ENCODE measurements at regions not wholly inside any gene's neighbourhood (a gene's known extent, or its start where the extent isn't known, plus 50 kb on each side); places are given as distances from the start of the nearest gene placed in this dataset.

GRCh38 chr3:79983118-79983517 lies 215.3 kb upstream of the ROBO1 start:
- TF ChIP-seq CTCF (IDR thresholded peaks at IDR 0.05 in 2 of 3, conservative IDR thresholded peaks at IDR 0.05 in 1 of 3; ENCODE audit: insufficient read depth in 2 of 3, low read depth in 1 of 3, low read length in 3 of 3) (no peak), POLR2AphosphoS5 (IDR thresholded peaks at IDR 0.05; ENCODE audit: control insufficient read depth, insufficient read depth, low read depth, low read length) (no peak), CBFB (CRISPR knock-in tag; IDR thresholded peaks at IDR 0.05) (no peak), BRF1 (IDR thresholded peaks at IDR 0.05; ENCODE audit: borderline replicate concordance, extremely low read depth, insufficient read length) (no peak), MEF2D (tag; conservative IDR thresholded peaks at IDR 0.05; ENCODE audit: low read depth) (no peak), POLR2A (conservative IDR thresholded peaks at IDR 0.05) (no peak), TAF15 (IDR thresholded peaks at IDR 0.05; ENCODE audit: low read depth, low read length) (no peak), HNRNPL (IDR thresholded peaks at IDR 0.05; ENCODE audit: low read depth, low read length) (no peak), FOS (IDR thresholded peaks at IDR 0.05; ENCODE audit: extremely low read depth, insufficient read length) (no peak), FOXK2 (conservative IDR thresholded peaks at IDR 0.05 in 1 of 2, IDR thresholded peaks at IDR 0.05 in 1 of 2; ENCODE audit: low read depth in 2 of 2) (no peak), KAT8 (IDR thresholded peaks at IDR 0.05; ENCODE audit: low read depth) (no peak), YY1 (IDR thresholded peaks at IDR 0.05; ENCODE audit: borderline replicate concordance in 1 of 3, control insufficient read depth in 1 of 3, extremely low read depth in 1 of 3, insufficient read depth in 3 of 3, insufficient read length in 1 of 3, insufficient replicate concordance in 2 of 3, low read depth in 1 of 3, low read length in 2 of 3) (no peak), ZBTB7A (IDR thresholded peaks at IDR 0.05; ENCODE audit: borderline replicate concordance, control insufficient read depth, low read depth, low read length) (no peak)

Measured in K562 (cell line).